CD4-positive, alpha-beta T cell (primary cell): ENCODE measurements at regions not wholly inside any gene's neighbourhood (a gene's known extent, or its start where the extent isn't known, plus 50 kb on each side); places are given as distances from the start of the nearest gene placed in this dataset.

Source experiments
- ATAC-seq: fragments of 200-7000 bp; cut with Tn5 transposase; one replicate; pipeline ENCODE4 v1.10.0; 2022; ENCODE audit warnings: mild to moderate bottlenecking; ENCODE audit not compliant: poor library complexity
- CTCF ChIA-PET: fragments of 350-600 bp; sonication (Branson Sonifier 250); formaldehyde crosslinking; loops from one replicate; lab custom pipeline; 2021; ENCODE audit warnings: antibody characterized with exemption, inconsistent platforms; lab: Charles Lee
- POLR2A ChIA-PET: fragments of 350-600 bp; sonication (Branson Sonifier 250); formaldehyde crosslinking; loops from one replicate; lab custom pipeline; 2021; ENCODE audit warnings: antibody characterized with exemption, inconsistent platforms; lab: Charles Lee
- DNase-seq, 14 experiments: peaks; one replicate each; pipeline ENCODE4 v3.0.0-alpha.2; 2013 to 2020; ENCODE audit warnings: mixed read lengths in 2 of 14
- H3K27ac ChIP-seq, 2 donors: one replicate each; pipeline versions ENCODE4 v1.5.1 to v1.7.0; 2013; ENCODE audit warnings: low read length in 2 of 2, low read depth in 1 of 2, mild to moderate bottlenecking in 1 of 2
- H3K27me3 ChIP-seq, 2 experiments: 1 replicate in 1 of 2; 2 replicates in 1 of 2; pipeline versions ENCODE4 v1.6.1 to v1.7.0; 2013; ENCODE audit warnings: low read length in 2 of 2, control low read depth in 1 of 2, mild to moderate bottlenecking in 1 of 2, moderate library complexity in 1 of 2; ENCODE audit not compliant: insufficient read depth in 2 of 2, control insufficient read depth in 1 of 2
- H3K36me3 ChIP-seq: one replicate; pipeline ENCODE4 v1.6.1; 2013; ENCODE audit warnings: low read length, control low read depth; ENCODE audit not compliant: insufficient read depth
- H3K4me1 ChIP-seq: one replicate; pipeline ENCODE4 v1.6.1; 2013; ENCODE audit warnings: low read length, control low read depth; ENCODE audit not compliant: insufficient read depth
- H3K4me3 ChIP-seq: one replicate; pipeline ENCODE4 v1.5.1; 2013; ENCODE audit warnings: mild to moderate bottlenecking, low read length, moderate library complexity
- H3K9me3 ChIP-seq, 2 experiments: 1 replicate in 1 of 2; 2 replicates in 1 of 2; pipeline versions ENCODE4 v1.6.1 to v1.7.0; 2013; ENCODE audit warnings: low read length in 2 of 2, mild to moderate bottlenecking in 2 of 2, control low read depth in 1 of 2, moderate library complexity in 1 of 2; ENCODE audit not compliant: control insufficient read depth in 1 of 2, insufficient read depth in 1 of 2
- H3K27ac Mint-ChIP-seq: one replicate; pipeline ENCODE4 v1.8.0; 2020; ENCODE audit warnings: mixed read lengths
- H3K27me3 Mint-ChIP-seq: one replicate; pipeline ENCODE4 v1.8.0; 2021; ENCODE audit warnings: mixed read lengths
- H3K36me3 Mint-ChIP-seq: one replicate; pipeline ENCODE4 v1.8.0; 2021; ENCODE audit warnings: low read depth, mixed read lengths
- H3K4me1 Mint-ChIP-seq: one replicate; pipeline ENCODE4 v1.8.0; 2021; ENCODE audit warnings: low read depth, mixed read lengths
- H3K4me3 Mint-ChIP-seq: one replicate; pipeline ENCODE4 v1.8.0; 2020; ENCODE audit warnings: mild to moderate bottlenecking, mixed read lengths
- H3K9me3 Mint-ChIP-seq: one replicate; pipeline ENCODE4 v1.8.0; 2020; ENCODE audit warnings: mixed read lengths
- intact Hi-C, 2 experiments: fragments of 100-400 bp; cut with DNase I in 1 of 2; cut with micrococcal nuclease in 1 of 2; formaldehyde crosslinking; loops; one replicate each; pipeline versions ENCODE4 v1.15.1 to v1.9.0; 2023 to 2025; cut with DNase I, micrococcal nuclease
- TF ChIP-seq, protein P1 (sequence below): fragments of 200-600 bp; IDR thresholded peaks from one replicate; pipeline ENCODE4 v1.8.0; 2022; ENCODE audit warnings: antibody characterized with exemption, mild to moderate bottlenecking

DNA sequence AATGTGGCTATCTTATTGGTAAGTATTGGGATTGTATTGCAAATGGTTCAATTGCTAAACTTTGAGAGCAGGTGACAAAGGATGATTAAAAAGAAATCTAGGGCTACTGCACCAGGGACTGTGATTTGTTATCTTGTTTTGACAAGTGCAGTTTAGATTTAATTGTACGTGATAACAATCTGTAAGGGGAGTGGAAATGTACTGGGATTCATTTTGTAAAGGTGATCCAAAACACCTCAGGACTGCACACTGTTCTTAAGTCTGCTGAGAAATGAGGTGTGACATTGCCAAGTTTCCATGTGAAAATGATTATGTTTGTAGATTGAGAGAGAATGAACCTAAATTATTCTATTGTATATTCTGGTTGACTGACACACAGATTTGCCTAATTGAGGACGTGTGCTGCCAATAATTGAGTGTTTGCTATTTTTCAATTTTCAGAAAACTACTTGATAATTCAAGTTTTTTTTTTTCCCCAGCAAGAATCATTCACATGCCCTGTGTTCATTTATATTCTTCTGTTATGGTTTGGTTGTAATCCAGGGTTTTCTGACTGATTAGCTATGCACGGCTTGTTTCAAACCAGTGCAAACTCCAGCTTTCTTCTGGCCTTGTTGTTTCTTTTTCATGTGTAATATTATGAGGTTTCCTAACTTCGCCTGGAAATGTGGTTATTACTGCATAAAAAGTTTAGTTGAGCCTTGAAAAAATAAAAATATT, 308.0 kb downstream of the OLFM4 start:
- H3K27ac Mint-ChIP-seq, result no peak overlapping the region
- Histone ChIP-seq H3K4me3 (no peak overlapping the region), H3K36me3 (no peaks in the 10 kb centered on the region), H3K27ac (no peak overlapping the region), H3K4me1 (no peaks in the 10 kb centered on the region), H3K27me3 (no peaks in the 10 kb centered on the region), H3K9me3 (no peaks in the 10 kb centered on the region)
- DNase-seq (no peak), ATAC-seq (no peak)
- ChIA-PET CTCF (no interaction called here), POLR2A (no interaction called here)
- no peaks in the 10 kb centered on the region for H3K9me3 Mint-ChIP-seq
- no peaks in the 10 kb centered on the region for H3K36me3 Mint-ChIP-seq
- TF ChIP-seq, protein P1, sequence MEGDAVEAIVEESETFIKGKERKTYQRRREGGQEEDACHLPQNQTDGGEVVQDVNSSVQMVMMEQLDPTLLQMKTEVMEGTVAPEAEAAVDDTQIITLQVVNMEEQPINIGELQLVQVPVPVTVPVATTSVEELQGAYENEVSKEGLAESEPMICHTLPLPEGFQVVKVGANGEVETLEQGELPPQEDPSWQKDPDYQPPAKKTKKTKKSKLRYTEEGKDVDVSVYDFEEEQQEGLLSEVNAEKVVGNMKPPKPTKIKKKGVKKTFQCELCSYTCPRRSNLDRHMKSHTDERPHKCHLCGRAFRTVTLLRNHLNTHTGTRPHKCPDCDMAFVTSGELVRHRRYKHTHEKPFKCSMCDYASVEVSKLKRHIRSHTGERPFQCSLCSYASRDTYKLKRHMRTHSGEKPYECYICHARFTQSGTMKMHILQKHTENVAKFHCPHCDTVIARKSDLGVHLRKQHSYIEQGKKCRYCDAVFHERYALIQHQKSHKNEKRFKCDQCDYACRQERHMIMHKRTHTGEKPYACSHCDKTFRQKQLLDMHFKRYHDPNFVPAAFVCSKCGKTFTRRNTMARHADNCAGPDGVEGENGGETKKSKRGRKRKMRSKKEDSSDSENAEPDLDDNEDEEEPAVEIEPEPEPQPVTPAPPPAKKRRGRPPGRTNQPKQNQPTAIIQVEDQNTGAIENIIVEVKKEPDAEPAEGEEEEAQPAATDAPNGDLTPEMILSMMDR, result no peak
- H3K27me3 Mint-ChIP-seq, result no peaks in the 10 kb centered on the region
- H3K4me1 Mint-ChIP-seq, result no peaks in the 10 kb centered on the region
- intact Hi-C loops, result no loop called here
- H3K4me3 Mint-ChIP-seq, result no peak overlapping the region

DNA sequence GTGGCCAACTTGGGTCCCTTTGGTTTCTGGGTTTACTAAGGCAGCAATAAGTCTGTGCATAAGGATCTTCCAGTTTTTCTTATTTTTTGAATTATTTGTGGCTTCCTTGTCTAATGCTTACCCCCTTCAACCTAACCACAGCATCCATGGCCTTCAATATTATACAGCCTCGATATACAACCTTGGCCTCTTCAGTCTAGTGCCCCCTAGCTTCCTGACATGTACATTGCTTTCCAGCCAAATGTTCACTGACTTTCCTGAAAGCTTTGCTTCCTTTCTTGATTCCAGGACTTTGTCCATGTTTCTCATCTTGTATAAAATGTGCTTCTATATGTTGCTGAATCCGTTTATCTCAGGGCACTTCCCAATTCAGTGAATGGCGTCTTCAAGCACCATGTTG, 310.1 kb downstream of the OLFM4 start:
- ATAC-seq (no peak), DNase-seq (no peak)
- Mint-ChIP-seq H3K27ac (no peak overlapping the region), H3K27me3 (no peaks in the 10 kb centered on the region), H3K9me3 (no peaks in the 10 kb centered on the region), H3K36me3 (no peaks in the 10 kb centered on the region), H3K4me3 (no peak overlapping the region), H3K4me1 (no peaks in the 10 kb centered on the region)
- no peak overlapping the region for H3K27ac ChIP-seq
- TF ChIP-seq, protein P1, result no peak
- ChIA-PET CTCF (no interaction called here), POLR2A (no interaction called here)
- no peaks in the 10 kb centered on the region for H3K36me3 ChIP-seq
- intact Hi-C loops, result no loop called here
- no peaks in the 10 kb centered on the region for H3K9me3 ChIP-seq
- no peaks in the 10 kb centered on the region for H3K27me3 ChIP-seq
- no peak overlapping the region for H3K4me3 ChIP-seq
- no peaks in the 10 kb centered on the region for H3K4me1 ChIP-seq

DNA sequence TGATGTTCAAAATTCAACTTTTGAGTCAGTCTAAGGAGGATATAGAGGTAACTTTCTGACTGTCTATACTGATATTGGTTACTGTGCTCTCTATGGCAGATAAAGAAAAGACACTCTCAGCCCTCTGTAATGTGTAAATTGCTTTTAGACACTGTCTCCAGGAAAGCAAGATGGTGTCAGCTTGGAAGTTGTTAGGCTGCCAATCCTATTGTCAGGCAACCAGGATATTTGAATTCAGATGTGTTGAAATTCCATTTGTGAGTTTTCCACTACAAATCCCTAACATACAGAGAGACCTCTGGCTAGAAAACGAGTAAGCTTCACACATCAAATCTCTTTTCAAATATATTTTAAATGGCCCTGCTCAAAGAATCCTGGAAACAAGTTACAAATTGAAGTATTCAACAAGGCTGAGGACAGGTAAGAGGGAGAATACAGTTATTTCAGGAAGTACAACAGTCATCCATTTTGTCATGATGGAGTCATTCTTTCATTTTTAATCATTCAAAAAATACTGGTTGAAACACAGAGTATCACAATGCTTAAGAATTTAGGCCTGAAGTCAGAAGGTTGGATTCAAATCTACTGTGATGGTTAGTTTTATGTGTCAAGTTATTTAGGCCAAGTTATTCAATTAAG, 312.0 kb downstream of the OLFM4 start:
- no peak overlapping the region for H3K27ac ChIP-seq
- TF ChIP-seq, protein P1, result no peak
- ATAC-seq, result no peak
- no peaks in the 10 kb centered on the region for H3K9me3 ChIP-seq
- no peak for DNase-seq
- no peaks in the 10 kb centered on the region for H3K27me3 ChIP-seq
- intact Hi-C loops, result no loop called here
- no peaks in the 10 kb centered on the region for H3K36me3 ChIP-seq
- POLR2A ChIA-PET, result no interaction called here
- no peak overlapping the region for H3K4me3 Mint-ChIP-seq
- no peak overlapping the region for H3K4me3 ChIP-seq
- no peaks in the 10 kb centered on the region for H3K4me1 Mint-ChIP-seq
- CTCF ChIA-PET, result no interaction called here
- no peak overlapping the region for H3K27ac Mint-ChIP-seq
- H3K9me3 Mint-ChIP-seq, result no peaks in the 10 kb centered on the region
- no peaks in the 10 kb centered on the region for H3K36me3 Mint-ChIP-seq
- no peaks in the 10 kb centered on the region for H3K27me3 Mint-ChIP-seq
- H3K4me1 ChIP-seq, result no peaks in the 10 kb centered on the region
